NCI-H2171 (cell line): ENCODE measurements at regions not wholly inside any gene's neighbourhood (a gene's known extent, or its start where the extent isn't known, plus 50 kb on each side); places are given as distances from the start of the nearest gene placed in this dataset.
"Not testable (repeated sequence)": the region's sequence is repeated elsewhere in the genome, so short reads cannot be mapped to it uniquely, and the experiment has no call there.

Experiments used
- DNase-seq: peaks from one replicate; lab custom pipeline; 2025; lab: John Stamatoyannopoulos, UW

- DNase-seq: peak; percentile 77
Observed at GRCh38 chr3:18987862-18988447, 160.4 kb upstream of the KCNH8 start.

- no peak for DNase-seq
Observed at GRCh38 chr3:18987070-18987469, 161.2 kb upstream of the KCNH8 start.

GRCh38 chr3:18982920-18983319 is 165.4 kb upstream of the KCNH8 start:
- no peak for DNase-seq

- DNase-seq: not testable (repeated sequence)
Observed at GRCh38 chr3:18976102-18976501, 172.2 kb upstream of the KCNH8 start.

GRCh38 chr3:18968120-18968519 is 180.2 kb upstream of the KCNH8 start:
- no peak for DNase-seq

GRCh38 chr3:18965781-18966180 is 182.5 kb upstream of the KCNH8 start:
- DNase-seq: no peak

- no peak for DNase-seq
Observed at GRCh38 chr3:18964640-18965039, 183.7 kb upstream of the KCNH8 start.

GRCh38 chr3:18951333-18951732 is 197.0 kb upstream of the KCNH8 start:
- no peak for DNase-seq

- no peak for DNase-seq
Observed at GRCh38 chr3:18946524-18946923, 201.8 kb upstream of the KCNH8 start.

- no peak for DNase-seq
Observed at GRCh38 chr3:18937574-18937973, 210.7 kb upstream of the KCNH8 start.

- no peak for DNase-seq
Observed at GRCh38 chr3:18919158-18919557, 229.2 kb upstream of the KCNH8 start.

GRCh38 chr3:18917923-18918322 is 230.4 kb upstream of the KCNH8 start:
- DNase-seq: no peak

- DNase-seq: no peak
Observed at GRCh38 chr3:18902081-18902793, 246.1 kb upstream of the KCNH8 start.

GRCh38 chr3:18901571-18901970 is 246.7 kb upstream of the KCNH8 start:
- no peak for DNase-seq

GRCh38 chr3:18900994-18901393 is 247.3 kb upstream of the KCNH8 start:
- no peak for DNase-seq

GRCh38 chr3:18898911-18899310 is 249.4 kb upstream of the KCNH8 start:
- no peak for DNase-seq

GRCh38 chr3:18892756-18893155 is 255.6 kb upstream of the KCNH8 start:
- no peak for DNase-seq

GRCh38 chr3:18892047-18892446 is 256.3 kb upstream of the KCNH8 start:
- DNase-seq: no peak

- DNase-seq: no peak
Observed at GRCh38 chr3:18891641-18892040, 256.7 kb upstream of the KCNH8 start.

GRCh38 chr3:18890449-18890848 is 257.9 kb upstream of the KCNH8 start:
- no peak for DNase-seq

- no peak for DNase-seq
Observed at GRCh38 chr3:18888819-18889218, 259.5 kb upstream of the KCNH8 start.

GRCh38 chr3:18888370-18888769 is 259.9 kb upstream of the KCNH8 start:
- no peak for DNase-seq

- DNase-seq: no peak
Observed at GRCh38 chr3:18886331-18886730, 262.0 kb upstream of the KCNH8 start.

GRCh38 chr3:18885612-18886011 is 262.7 kb upstream of the KCNH8 start:
- no peak for DNase-seq
